HL-60 (cell line): ENCODE measurements at regions not wholly inside any gene's neighbourhood (a gene's known extent, or its start where the extent isn't known, plus 50 kb on each side); places are given as distances from the start of the nearest gene placed in this dataset.

Source experiments
- SPI1 ChIP-seq: IDR thresholded peaks from 2 replicates; pipeline ENCODE4 v1.6.1; 2012; ENCODE audit warnings: low read depth, mild to moderate bottlenecking, borderline replicate concordance
- TF ChIP-seq, protein P1 (sequence below): IDR thresholded peaks from one replicate; pipeline ENCODE4 v1.5.1; 2011; ENCODE audit warnings: low read length, control low read depth, inconsistent platforms; ENCODE audit not compliant: insufficient read depth

- TF ChIP-seq, protein P1, sequence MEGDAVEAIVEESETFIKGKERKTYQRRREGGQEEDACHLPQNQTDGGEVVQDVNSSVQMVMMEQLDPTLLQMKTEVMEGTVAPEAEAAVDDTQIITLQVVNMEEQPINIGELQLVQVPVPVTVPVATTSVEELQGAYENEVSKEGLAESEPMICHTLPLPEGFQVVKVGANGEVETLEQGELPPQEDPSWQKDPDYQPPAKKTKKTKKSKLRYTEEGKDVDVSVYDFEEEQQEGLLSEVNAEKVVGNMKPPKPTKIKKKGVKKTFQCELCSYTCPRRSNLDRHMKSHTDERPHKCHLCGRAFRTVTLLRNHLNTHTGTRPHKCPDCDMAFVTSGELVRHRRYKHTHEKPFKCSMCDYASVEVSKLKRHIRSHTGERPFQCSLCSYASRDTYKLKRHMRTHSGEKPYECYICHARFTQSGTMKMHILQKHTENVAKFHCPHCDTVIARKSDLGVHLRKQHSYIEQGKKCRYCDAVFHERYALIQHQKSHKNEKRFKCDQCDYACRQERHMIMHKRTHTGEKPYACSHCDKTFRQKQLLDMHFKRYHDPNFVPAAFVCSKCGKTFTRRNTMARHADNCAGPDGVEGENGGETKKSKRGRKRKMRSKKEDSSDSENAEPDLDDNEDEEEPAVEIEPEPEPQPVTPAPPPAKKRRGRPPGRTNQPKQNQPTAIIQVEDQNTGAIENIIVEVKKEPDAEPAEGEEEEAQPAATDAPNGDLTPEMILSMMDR: no peak
- no peak for TF ChIP-seq SPI1
These were observed 475.4 kb downstream of the OCA2 start for GRCh38 chr15:27623560-27624305.
